ENCODE measurements at regions not wholly inside any gene's neighbourhood (a gene's known extent, or its start where the extent isn't known, plus 50 kb on each side); places are given as distances from the start of the nearest gene placed in this dataset.

DNA sequence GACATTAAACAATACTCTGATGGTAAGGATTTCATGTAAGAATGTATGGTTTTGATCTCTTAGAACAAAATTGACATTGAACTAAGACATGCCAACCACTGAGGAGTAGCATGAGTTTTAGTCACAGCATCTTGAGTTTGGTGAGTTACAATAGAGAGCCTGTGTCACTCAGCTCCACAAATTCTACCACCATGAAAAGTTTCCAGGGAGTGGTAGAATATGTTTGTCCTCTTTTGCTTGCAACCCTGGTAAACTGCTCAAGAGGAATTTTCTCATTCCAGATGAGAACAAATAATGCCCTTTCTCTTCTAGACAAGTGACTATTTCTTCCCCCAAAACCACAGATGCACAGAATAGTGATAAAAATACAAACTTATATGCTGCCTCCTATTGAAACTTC is 502.0 kb upstream of the VRK2 start:
- Histone ChIP-seq H3K9ac (no peak overlapping the region), H4K20me1 (ENCODE audit: low read depth) (no peaks in the 10 kb centered on the region), H2AFZ (replicated peaks) (no peak overlapping the region), H3K27me3 (no peaks in the 10 kb centered on the region), H3K4me3 (no peak overlapping the region), H3K79me2 (ENCODE audit: low read depth) (no peaks in the 10 kb centered on the region), H3K27ac (no peak overlapping the region), H3K9me3 (ENCODE audit: low read depth) (no peaks in the 10 kb centered on the region), H3K36me3 (no peaks in the 10 kb centered on the region), H3K4me2 (no peak overlapping the region), H3F3A (ENCODE audit: low read depth) (no peaks in the 10 kb centered on the region), H3K4me1 (no peaks in the 10 kb centered on the region)
- TF ChIP-seq EZH2 (IDR thresholded peaks at IDR 0.05) (no peak), EZH2phosphoT487 (IDR thresholded peaks at IDR 0.05) (no peak)
- TF ChIP-seq, protein P1, sequence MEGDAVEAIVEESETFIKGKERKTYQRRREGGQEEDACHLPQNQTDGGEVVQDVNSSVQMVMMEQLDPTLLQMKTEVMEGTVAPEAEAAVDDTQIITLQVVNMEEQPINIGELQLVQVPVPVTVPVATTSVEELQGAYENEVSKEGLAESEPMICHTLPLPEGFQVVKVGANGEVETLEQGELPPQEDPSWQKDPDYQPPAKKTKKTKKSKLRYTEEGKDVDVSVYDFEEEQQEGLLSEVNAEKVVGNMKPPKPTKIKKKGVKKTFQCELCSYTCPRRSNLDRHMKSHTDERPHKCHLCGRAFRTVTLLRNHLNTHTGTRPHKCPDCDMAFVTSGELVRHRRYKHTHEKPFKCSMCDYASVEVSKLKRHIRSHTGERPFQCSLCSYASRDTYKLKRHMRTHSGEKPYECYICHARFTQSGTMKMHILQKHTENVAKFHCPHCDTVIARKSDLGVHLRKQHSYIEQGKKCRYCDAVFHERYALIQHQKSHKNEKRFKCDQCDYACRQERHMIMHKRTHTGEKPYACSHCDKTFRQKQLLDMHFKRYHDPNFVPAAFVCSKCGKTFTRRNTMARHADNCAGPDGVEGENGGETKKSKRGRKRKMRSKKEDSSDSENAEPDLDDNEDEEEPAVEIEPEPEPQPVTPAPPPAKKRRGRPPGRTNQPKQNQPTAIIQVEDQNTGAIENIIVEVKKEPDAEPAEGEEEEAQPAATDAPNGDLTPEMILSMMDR (IDR thresholded peaks at IDR 0.05) = no peak
- no peak overlapping the region for H3K27ac Mint-ChIP-seq
- H3K36me3 Mint-ChIP-seq = no peaks in the 10 kb centered on the region
- no peaks in the 10 kb centered on the region for H3K9me3 Mint-ChIP-seq
- no peaks in the 10 kb centered on the region for H3K4me1 Mint-ChIP-seq
- H3K27me3 Mint-ChIP-seq (ENCODE audit: insufficient read depth, low read depth) = no peaks in the 10 kb centered on the region
- no peak for DNase-seq (ENCODE audit: low spot score)
- no peak overlapping the region for H3K4me3 Mint-ChIP-seq

DNA sequence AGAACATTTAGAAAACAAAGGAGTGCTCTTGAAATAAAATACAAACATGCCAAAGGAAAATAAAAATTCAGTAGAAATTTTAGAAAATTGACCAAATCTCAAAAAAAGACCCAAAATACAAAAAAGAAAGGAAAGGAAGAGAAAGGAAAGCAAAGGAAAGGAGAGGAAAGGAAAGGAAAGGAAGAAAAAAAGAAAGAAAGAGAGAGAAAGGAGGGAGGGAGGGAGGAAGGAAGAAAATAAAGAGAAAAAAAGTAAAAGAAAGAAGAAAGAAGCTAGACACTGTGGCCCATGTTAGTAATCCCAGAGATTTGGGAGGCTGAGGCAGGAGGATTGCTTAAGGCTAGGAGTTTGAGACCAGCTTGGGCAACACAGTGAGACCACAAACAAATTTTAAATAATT is 500.1 kb upstream of the VRK2 start:
- no peaks in the 10 kb centered on the region for H4K20me1 ChIP-seq (ENCODE audit: low read depth)
- H3K9ac ChIP-seq = no peak overlapping the region
- Mint-ChIP-seq H3K27me3 (ENCODE audit: insufficient read depth, low read depth) (no peaks in the 10 kb centered on the region), H3K4me1 (no peaks in the 10 kb centered on the region), H3K9me3 (peaks cover 4% of the 10 kb centered on the region), H3K27ac (no peak overlapping the region), H3K4me3 (no peak overlapping the region), H3K36me3 (no peaks in the 10 kb centered on the region)
- no peak overlapping the region for H3K4me3 ChIP-seq
- no peaks in the 10 kb centered on the region for H3F3A ChIP-seq (ENCODE audit: low read depth)
- H3K4me2 ChIP-seq = no peak overlapping the region
- no peak overlapping the region for H2AFZ ChIP-seq (replicated peaks)
- no peaks in the 10 kb centered on the region for H3K36me3 ChIP-seq
- no peaks in the 10 kb centered on the region for H3K4me1 ChIP-seq
- TF ChIP-seq EZH2phosphoT487 (IDR thresholded peaks at IDR 0.05) (no peak), EZH2 (IDR thresholded peaks at IDR 0.05) (no peak)
- TF ChIP-seq, protein P1 (IDR thresholded peaks at IDR 0.05) = no peak
- no peaks in the 10 kb centered on the region for H3K9me3 ChIP-seq (ENCODE audit: low read depth)
- no peak overlapping the region for H3K27ac ChIP-seq
- H3K79me2 ChIP-seq (ENCODE audit: low read depth) = no peaks in the 10 kb centered on the region
- DNase-seq (ENCODE audit: low spot score) = no peak
- H3K27me3 ChIP-seq = no peaks in the 10 kb centered on the region

DNA sequence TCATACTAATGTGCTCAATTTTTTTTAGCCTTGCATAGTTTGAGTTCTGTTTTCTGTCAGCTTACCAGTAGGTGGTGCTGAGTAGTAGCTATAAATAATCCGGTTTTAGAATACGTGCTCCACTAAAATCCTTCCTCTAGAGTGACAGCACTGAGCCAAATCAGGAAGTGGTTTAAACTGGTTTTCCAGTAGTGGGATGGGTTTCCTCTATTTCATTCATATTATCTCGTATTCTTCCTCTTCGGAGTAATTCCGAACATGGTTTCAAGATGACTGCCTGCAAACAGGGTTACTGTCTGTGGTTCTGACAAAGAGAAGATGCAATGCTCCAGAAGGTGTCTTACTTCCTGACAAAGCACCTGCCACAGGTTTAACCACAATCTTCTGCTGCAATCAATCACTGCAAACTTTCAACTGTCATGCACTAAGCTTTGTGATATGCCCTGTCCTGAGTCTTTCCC is 496.9 kb upstream of the VRK2 start:
- DNase-seq (ENCODE audit: low spot score) = peak; percentile 25
- no peak overlapping the region for H3K27ac Mint-ChIP-seq
- H3K36me3 Mint-ChIP-seq = no peaks in the 10 kb centered on the region
- no peaks in the 10 kb centered on the region for H3K27me3 Mint-ChIP-seq (ENCODE audit: insufficient read depth, low read depth)
- Histone ChIP-seq H3K4me3 (no peak overlapping the region), H3K4me1 (no peaks in the 10 kb centered on the region), H3K27me3 (no peaks in the 10 kb centered on the region), H4K20me1 (ENCODE audit: low read depth) (no peaks in the 10 kb centered on the region), H3K9ac (no peak overlapping the region), H3F3A (ENCODE audit: low read depth) (no peaks in the 10 kb centered on the region), H2AFZ (replicated peaks) (no peak overlapping the region), H3K36me3 (no peaks in the 10 kb centered on the region), H3K27ac (no peak overlapping the region), H3K9me3 (ENCODE audit: low read depth) (no peaks in the 10 kb centered on the region), H3K4me2 (no peak overlapping the region), H3K79me2 (ENCODE audit: low read depth) (no peaks in the 10 kb centered on the region)
- H3K4me1 Mint-ChIP-seq = no peaks in the 10 kb centered on the region
- no peak overlapping the region for H3K4me3 Mint-ChIP-seq
- H3K9me3 Mint-ChIP-seq = peaks cover 4% of the 10 kb centered on the region
- TF ChIP-seq, protein P1 (IDR thresholded peaks at IDR 0.05) = peak; percentile 63
- TF ChIP-seq EZH2phosphoT487 (IDR thresholded peaks at IDR 0.05) = no peak
